Liver (tissue), 8 donors: ENCODE measurements at regions not wholly inside any gene's neighbourhood (a gene's known extent, or its start where the extent isn't known, plus 50 kb on each side); places are given as distances from the start of the nearest gene placed in this dataset.

ENCODE experiments used
- DNase-seq: peaks from one replicate; pipeline ENCODE4 v3.0.0-alpha.2; 2017; ENCODE audit warnings: low spot score
- H3K27ac ChIP-seq, 2 donors: one replicate each; pipeline ENCODE4 v1.7.0; 2013; ENCODE audit warnings: inconsistent platforms in 2 of 2, low read length in 2 of 2, control low read depth in 1 of 2, low read depth in 1 of 2, mild to moderate bottlenecking in 1 of 2
- H3K27me3 ChIP-seq, 4 donors: one replicate each; pipeline versions ENCODE4 v1.6.1 to v1.7.0; 2013; ENCODE audit warnings: low read length in 3 of 4, inconsistent platforms in 1 of 4, mild to moderate bottlenecking in 1 of 4, moderate library complexity in 1 of 4; ENCODE audit not compliant: control insufficient read depth in 4 of 4, insufficient read depth in 4 of 4
- H3K36me3 ChIP-seq, 4 donors: one replicate each; pipeline versions ENCODE4 v1.6.1 to v1.7.0; 2013; ENCODE audit warnings: low read length in 3 of 4, mild to moderate bottlenecking in 3 of 4, low read depth in 1 of 4, moderate library complexity in 1 of 4; ENCODE audit not compliant: control insufficient read depth in 4 of 4, insufficient read depth in 3 of 4
- H3K4me1 ChIP-seq, 4 donors: one replicate each; pipeline versions ENCODE4 v1.6.1 to v1.7.0; 2013; ENCODE audit warnings: low read length in 3 of 4, mild to moderate bottlenecking in 3 of 4, moderate library complexity in 1 of 4; ENCODE audit not compliant: control insufficient read depth in 4 of 4, insufficient read depth in 4 of 4
- H3K4me3 ChIP-seq, 3 donors: one replicate each; pipeline versions ENCODE4 v1.6.1 to v1.7.0; 2013; ENCODE audit warnings: low read length in 3 of 3, control low read depth in 1 of 3, low read depth in 1 of 3, mild to moderate bottlenecking in 1 of 3
- H3K9ac ChIP-seq, 2 donors: one replicate each; pipeline ENCODE4 v1.7.0; 2013; ENCODE audit warnings: low read length in 2 of 2, mild to moderate bottlenecking in 2 of 2, moderate library complexity in 2 of 2, control low read depth in 1 of 2, low read depth in 1 of 2
- H3K9me3 ChIP-seq, 4 donors: one replicate each; pipeline versions ENCODE4 v1.6.1 to v1.7.0; 2013; ENCODE audit warnings: low read length in 3 of 4; ENCODE audit not compliant: control insufficient read depth in 4 of 4
- CTCF ChIP-seq: fragments of 150-350 bp; IDR thresholded peaks from 2 replicates; pipeline ENCODE4 v1.5.1; 2017; ENCODE audit warnings: improper control_type of control experiment, low read depth, low read length; ENCODE audit not compliant: missing input control
- EGR1 ChIP-seq, 2 donors: IDR thresholded peaks; 2 replicates each; pipeline ENCODE4 v1.6.1; 2016 to 2018; ENCODE audit warnings: antibody characterized with exemption in 2 of 2, low read depth in 2 of 2
- FOXA1 ChIP-seq: IDR thresholded peaks from 2 replicates; pipeline ENCODE4 v1.6.1; 2016; ENCODE audit warnings: antibody characterized with exemption
- FOXA2 ChIP-seq: IDR thresholded peaks from 2 replicates; pipeline ENCODE4 v1.6.1; 2016; ENCODE audit warnings: antibody characterized with exemption
- GABPA ChIP-seq, 2 donors: IDR thresholded peaks in 1 of 2; conservative IDR thresholded peaks in 1 of 2; 2 replicates each; pipeline ENCODE4 v1.6.1; 2016; ENCODE audit warnings: antibody characterized with exemption in 2 of 2, mild to moderate bottlenecking in 1 of 2, moderate library complexity in 1 of 2
- HNF4A ChIP-seq, 2 donors: conservative IDR thresholded peaks; 2 replicates each; pipeline ENCODE4 v1.6.1; 2016; ENCODE audit warnings: antibody characterized with exemption in 2 of 2, mild to moderate bottlenecking in 2 of 2
- HNF4G ChIP-seq: IDR thresholded peaks from 2 replicates; pipeline ENCODE4 v1.6.1; 2016; ENCODE audit warnings: antibody characterized with exemption
- JUND ChIP-seq, 2 donors: IDR thresholded peaks; 2 replicates each; pipeline ENCODE4 v1.6.1; 2016; ENCODE audit warnings: antibody characterized with exemption in 2 of 2
- NR2F2 ChIP-seq: IDR thresholded peaks from 2 replicates; pipeline ENCODE4 v1.6.1; 2016; ENCODE audit warnings: antibody characterized with exemption
- RAD21 ChIP-seq, 2 donors: IDR thresholded peaks; 2 replicates each; pipeline ENCODE4 v1.6.1; 2016; ENCODE audit warnings: antibody characterized with exemption in 2 of 2, mild to moderate bottlenecking in 2 of 2
- REST ChIP-seq: IDR thresholded peaks from 2 replicates; pipeline ENCODE4 v1.6.1; 2016; ENCODE audit warnings: antibody characterized with exemption, mild to moderate bottlenecking
- RXRA ChIP-seq, 2 donors: IDR thresholded peaks; 2 replicates each; pipeline ENCODE4 v1.6.1; 2017 to 2018; ENCODE audit warnings: antibody characterized with exemption in 2 of 2, mild to moderate bottlenecking in 1 of 2
- SP1 ChIP-seq: IDR thresholded peaks from 2 replicates; pipeline ENCODE4 v1.6.1; 2018; ENCODE audit warnings: antibody characterized with exemption, mild to moderate bottlenecking
- TAF1 ChIP-seq: conservative IDR thresholded peaks from 2 replicates; pipeline ENCODE4 v1.6.1; 2016; ENCODE audit warnings: antibody characterized with exemption, mild to moderate bottlenecking
- YY1 ChIP-seq: IDR thresholded peaks from 2 replicates; pipeline ENCODE4 v1.6.1; 2016; ENCODE audit warnings: antibody characterized with exemption, mild to moderate bottlenecking
- WGBS: extraction: QIAGEN DNeasy Blood & Tissue Kit; methylation state at CpG from one replicate; pipeline ENCODE4 v1.1.7; 2013; 5-methylcytosine and 5-hydroxymethylcytosine counted together
- TF ChIP-seq, protein P1 (sequence below): IDR thresholded peaks from 2 replicates; pipeline ENCODE4 v1.6.1; 2016; ENCODE audit warnings: antibody characterized with exemption
- TF ChIP-seq, protein P2 (sequence below): IDR thresholded peaks from 2 replicates; pipeline ENCODE4 v1.6.1; 2016; ENCODE audit warnings: antibody characterized with exemption
- TF ChIP-seq, protein P3 (sequence below): IDR thresholded peaks from 2 replicates; pipeline ENCODE4 v1.6.1; 2016; ENCODE audit warnings: antibody characterized with exemption
- donor health status: healthy.
- donor health status: healthy.
- donor health status: healthy.
- donor health status: healthy.
- donor health status: healthy.

GRCh38 chr18:30403278-30403677, 639.3 kb downstream of the DSC3 start:
- no peaks in the 10 kb centered on the region for H3K36me3 ChIP-seq
- H3K4me1 ChIP-seq = no peaks in the 10 kb centered on the region
- H3K9ac ChIP-seq = no peak overlapping the region
- H3K27ac ChIP-seq = no peak overlapping the region
- TF ChIP-seq RAD21 (IDR thresholded peaks at IDR 0.05) = no peak
- TF ChIP-seq HNF4G = no peak
- TF ChIP-seq NR2F2 = no peak
- TF ChIP-seq, protein P1, sequence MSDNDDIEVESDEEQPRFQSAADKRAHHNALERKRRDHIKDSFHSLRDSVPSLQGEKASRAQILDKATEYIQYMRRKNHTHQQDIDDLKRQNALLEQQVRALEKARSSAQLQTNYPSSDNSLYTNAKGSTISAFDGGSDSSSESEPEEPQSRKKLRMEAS = no peak
- TF ChIP-seq, protein P2, sequence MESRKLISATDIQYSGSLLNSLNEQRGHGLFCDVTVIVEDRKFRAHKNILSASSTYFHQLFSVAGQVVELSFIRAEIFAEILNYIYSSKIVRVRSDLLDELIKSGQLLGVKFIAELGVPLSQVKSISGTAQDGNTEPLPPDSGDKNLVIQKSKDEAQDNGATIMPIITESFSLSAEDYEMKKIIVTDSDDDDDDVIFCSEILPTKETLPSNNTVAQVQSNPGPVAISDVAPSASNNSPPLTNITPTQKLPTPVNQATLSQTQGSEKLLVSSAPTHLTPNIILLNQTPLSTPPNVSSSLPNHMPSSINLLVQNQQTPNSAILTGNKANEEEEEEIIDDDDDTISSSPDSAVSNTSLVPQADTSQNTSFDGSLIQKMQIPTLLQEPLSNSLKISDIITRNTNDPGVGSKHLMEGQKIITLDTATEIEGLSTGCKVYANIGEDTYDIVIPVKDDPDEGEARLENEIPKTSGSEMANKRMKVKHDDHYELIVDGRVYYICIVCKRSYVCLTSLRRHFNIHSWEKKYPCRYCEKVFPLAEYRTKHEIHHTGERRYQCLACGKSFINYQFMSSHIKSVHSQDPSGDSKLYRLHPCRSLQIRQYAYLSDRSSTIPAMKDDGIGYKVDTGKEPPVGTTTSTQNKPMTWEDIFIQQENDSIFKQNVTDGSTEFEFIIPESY = no peak
- no peak for TF ChIP-seq EGR1 (IDR thresholded peaks at IDR 0.05; ENCODE audit: low read depth in 2 of 2)
- TF ChIP-seq SP1 = no peak
- no peak for TF ChIP-seq RXRA (IDR thresholded peaks at IDR 0.05)
- TF ChIP-seq HNF4A (conservative IDR thresholded peaks at IDR 0.05) = no peak
- no peak for TF ChIP-seq YY1
- TF ChIP-seq JUND (IDR thresholded peaks at IDR 0.05) = no peak
- no peak for TF ChIP-seq FOXA1
- no peak for TF ChIP-seq REST
- TF ChIP-seq CTCF = no peak
- no peak for TF ChIP-seq GABPA (IDR thresholded peaks at IDR 0.05 in 1 of 2, conservative IDR thresholded peaks at IDR 0.05 in 1 of 2)
- TF ChIP-seq FOXA2 = no peak
- TF ChIP-seq, protein P3, sequence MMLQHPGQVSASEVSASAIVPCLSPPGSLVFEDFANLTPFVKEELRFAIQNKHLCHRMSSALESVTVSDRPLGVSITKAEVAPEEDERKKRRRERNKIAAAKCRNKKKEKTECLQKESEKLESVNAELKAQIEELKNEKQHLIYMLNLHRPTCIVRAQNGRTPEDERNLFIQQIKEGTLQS = no peak
- TF ChIP-seq TAF1 = no peak
- no peaks in the 10 kb centered on the region for H3K27me3 ChIP-seq
- WGBS = 71% methylated on average over 3 of the region's 3 CpGs
- H3K4me3 ChIP-seq = no peak overlapping the region
- H3K9me3 ChIP-seq = no peaks in the 10 kb centered on the region
- no peak for DNase-seq
